Tibial artery (tissue), 4 donors: ENCODE measurements at regions not wholly inside any gene's neighbourhood (a gene's known extent, or its start where the extent isn't known, plus 50 kb on each side); places are given as distances from the start of the nearest gene placed in this dataset.

Experiments used
- DNase-seq, 2 donors: peaks; one replicate each; pipeline ENCODE4 v3.0.0-alpha.2; 2019
- H3K27ac ChIP-seq, 2 donors: fragments of 200-600 bp; sonication (generic) in 1 of 2; 1 replicate in 1 of 2; 2 replicates in 1 of 2; pipeline ENCODE4 v1.5.1; 2018 to 2019; ENCODE audit warnings: mild to moderate bottlenecking in 1 of 2
- H3K27me3 ChIP-seq, 2 donors: fragments of 200-600 bp; sonication (generic) in 1 of 2; one replicate each; pipeline versions ENCODE4 v1.5.1 to v1.6.0; 2016 to 2019
- H3K36me3 ChIP-seq, 3 donors: fragments of 200-600 bp; sonication (generic) in 2 of 3; one replicate each; pipeline ENCODE4 v1.5.1; 2016 to 2019; ENCODE audit warnings: mild to moderate bottlenecking in 2 of 3
- H3K4me1 ChIP-seq, 4 donors: fragments of 200-600 bp; sonication (generic) in 2 of 4; 1 replicate in 3 of 4; 2 replicates in 1 of 4; pipeline ENCODE4 v1.5.1; 2016 to 2019
- H3K4me3 ChIP-seq, 2 donors: fragments of 200-600 bp; sonication (generic) in 1 of 2; 1 replicate in 1 of 2; 2 replicates in 1 of 2; pipeline ENCODE4 v1.5.1; 2018 to 2019; ENCODE audit warnings: mild to moderate bottlenecking in 2 of 2
- H3K9me3 ChIP-seq, 3 donors: fragments of 200-600 bp; sonication (generic) in 1 of 3; one replicate each; pipeline ENCODE4 v1.5.1; 2016 to 2019
- CTCF ChIP-seq, 2 experiments: fragments of 200-600 bp in 1 of 2; fragments of 450-650 bp in 1 of 2; IDR thresholded peaks; one replicate each; pipeline ENCODE4 v1.5.1; 2017 to 2019; ENCODE audit warnings: antibody characterized with exemption in 2 of 2, mild to moderate bottlenecking in 1 of 2, moderate library complexity in 1 of 2
- intact Hi-C: fragments of 100-400 bp; cut with DNase I; formaldehyde crosslinking; loops from one replicate; pipeline ENCODE4 v1.15.0; 2023; ENCODE audit warnings: low total_unique reads

- no peak for TF ChIP-seq CTCF (IDR thresholded peaks at IDR 0.05)
- intact Hi-C loops = no loop called here
Measured at GRCh38 chr1:242873661-242874060, 349.2 kb upstream of the PLD5 start.

GRCh38 chr1:242872521-242872920 lies 348.0 kb upstream of the PLD5 start:
- Histone ChIP-seq H3K4me1 (no peaks in the 10 kb centered on the region), H3K27me3 (no peaks in the 10 kb centered on the region), H3K36me3 (no peaks in the 10 kb centered on the region), H3K4me3 (no peak overlapping the region), H3K27ac (no peak overlapping the region), H3K9me3 (no peaks in the 10 kb centered on the region)
- no peak for TF ChIP-seq CTCF (IDR thresholded peaks at IDR 0.05)
- DNase-seq = no peak
- intact Hi-C loops = no loop called here

More at GRCh38 chr1:242873661-242874060, 349.2 kb upstream of the PLD5 start:
- no peaks in the 10 kb centered on the region for H3K9me3 ChIP-seq
- H3K4me1 ChIP-seq = no peaks in the 10 kb centered on the region
- no peak for DNase-seq
- no peak overlapping the region for H3K27ac ChIP-seq
- no peak overlapping the region for H3K4me3 ChIP-seq
- H3K36me3 ChIP-seq = no peaks in the 10 kb centered on the region
- no peaks in the 10 kb centered on the region for H3K27me3 ChIP-seq

DNA sequence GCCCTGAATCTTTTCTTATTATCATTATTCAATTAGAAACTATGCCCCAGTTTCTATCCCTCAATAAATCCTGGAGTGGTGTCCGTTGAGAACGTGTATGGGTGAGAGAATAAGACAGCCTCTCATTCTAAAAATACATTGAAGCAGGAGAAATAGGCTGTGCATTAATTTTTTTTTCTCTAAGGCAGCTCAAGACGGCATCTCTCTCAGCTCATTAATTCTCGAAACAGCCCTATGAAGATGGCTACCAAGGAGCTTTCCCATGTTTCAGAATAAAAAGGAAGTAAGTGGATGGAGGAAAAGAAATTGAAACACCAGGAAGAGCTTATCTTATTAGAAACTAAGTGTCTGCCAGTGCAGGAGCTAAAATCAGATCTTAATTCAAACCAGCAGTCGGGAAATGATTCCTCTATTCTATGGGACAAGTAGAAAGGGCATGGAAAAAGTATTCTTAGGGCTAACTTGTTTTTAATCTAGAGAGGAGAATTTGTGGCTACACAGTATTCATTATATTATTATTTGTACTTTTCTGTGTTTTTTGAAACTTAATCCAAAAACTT lies 347.1 kb upstream of the PLD5 start:
- Histone ChIP-seq H3K4me1 (no peaks in the 10 kb centered on the region), H3K27ac (no peak overlapping the region), H3K9me3 (no peaks in the 10 kb centered on the region), H3K27me3 (no peaks in the 10 kb centered on the region), H3K36me3 (no peaks in the 10 kb centered on the region), H3K4me3 (no peak overlapping the region)
- no peak for DNase-seq
- TF ChIP-seq CTCF (IDR thresholded peaks at IDR 0.05) = no peak
- intact Hi-C loops = no loop called here

DNA sequence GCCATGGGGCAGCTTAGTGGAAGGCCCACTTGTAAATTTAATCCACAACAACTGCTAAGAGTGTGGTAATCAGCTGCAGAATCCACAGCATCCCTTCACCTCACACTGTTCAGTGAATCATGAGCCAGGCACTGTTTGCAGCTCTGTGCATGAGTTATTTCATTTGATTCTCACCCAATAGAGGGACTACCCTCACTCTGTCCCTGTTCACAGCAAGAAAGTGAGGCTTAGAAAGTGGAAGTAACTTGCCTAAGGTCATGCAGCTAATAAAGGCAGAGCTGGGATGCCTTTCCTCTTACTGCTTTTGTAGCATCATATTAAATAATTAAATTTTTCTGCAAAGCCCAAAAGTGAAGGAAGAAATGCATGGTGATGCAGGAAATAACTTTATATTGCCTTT lies 346.5 kb upstream of the PLD5 start:
- no peaks in the 10 kb centered on the region for H3K9me3 ChIP-seq
- no peaks in the 10 kb centered on the region for H3K27me3 ChIP-seq
- no peaks in the 10 kb centered on the region for H3K4me1 ChIP-seq
- H3K27ac ChIP-seq = no peak overlapping the region
- intact Hi-C loops = no loop called here
- no peak overlapping the region for H3K4me3 ChIP-seq
- H3K36me3 ChIP-seq = no peaks in the 10 kb centered on the region
- TF ChIP-seq CTCF (IDR thresholded peaks at IDR 0.05) = no peak
- DNase-seq = no peak

GRCh38 chr1:242856289-242856688 lies 331.8 kb upstream of the PLD5 start:
- no peaks in the 10 kb centered on the region for H3K4me1 ChIP-seq
- H3K9me3 ChIP-seq = no peaks in the 10 kb centered on the region
- DNase-seq = no peak
- H3K36me3 ChIP-seq = no peaks in the 10 kb centered on the region
- no peak overlapping the region for H3K4me3 ChIP-seq
- intact Hi-C loops = no loop called here
- H3K27me3 ChIP-seq = no peaks in the 10 kb centered on the region
- H3K27ac ChIP-seq = no peak overlapping the region
- no peak for TF ChIP-seq CTCF (IDR thresholded peaks at IDR 0.05)

DNA sequence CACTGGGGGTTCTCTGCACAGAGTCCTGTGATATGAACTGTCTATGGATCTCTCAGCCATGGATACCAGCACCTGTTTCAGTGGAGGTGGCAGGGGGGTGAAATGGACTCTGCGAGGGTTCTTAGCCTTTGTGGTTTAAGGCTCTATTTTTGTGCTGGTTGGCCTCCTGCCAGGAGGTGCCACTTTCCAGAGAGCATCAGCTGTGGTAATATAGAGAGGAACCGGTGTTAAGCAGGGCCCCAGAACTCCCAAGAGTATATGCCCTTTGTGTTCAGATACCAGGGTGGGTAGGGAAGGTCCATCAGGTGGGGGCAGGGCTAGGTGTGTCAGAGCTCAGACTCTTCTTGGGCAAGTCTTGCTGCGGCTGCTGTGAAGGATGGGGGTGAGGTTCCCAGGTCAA lies 330.0 kb upstream of the PLD5 start:
- H3K4me1 ChIP-seq = no peaks in the 10 kb centered on the region
- intact Hi-C loops = no loop called here
- H3K4me3 ChIP-seq = no peak overlapping the region
- no peak for DNase-seq
- no peak for TF ChIP-seq CTCF (IDR thresholded peaks at IDR 0.05)
- no peaks in the 10 kb centered on the region for H3K36me3 ChIP-seq
- no peaks in the 10 kb centered on the region for H3K27me3 ChIP-seq
- H3K27ac ChIP-seq = no peak overlapping the region
- H3K9me3 ChIP-seq = no peaks in the 10 kb centered on the region
